MCF 10A (cell line): ENCODE measurements at regions not wholly inside any gene's neighbourhood (a gene's known extent, or its start where the extent isn't known, plus 50 kb on each side); places are given as distances from the start of the nearest gene placed in this dataset.

Source experiments
- BruUV-seq: library from RNA; stranded (reverse); fragments of 400-500 nt; replicated peaks from 2 replicates; lab custom pipeline; 2021; lab: Mats Ljungman, UMichigan
- CTCF ChIA-PET: fragments of 300-600 bp; sonication (Branson Sonifier 250); formaldehyde crosslinking; extraction: SDS; loops from one replicate; lab custom pipeline; 2021; ENCODE audit warnings: antibody characterized with exemption, inconsistent platforms; lab: Yijun Ruan, JAX
- POLR2A ChIA-PET: fragments of 300-600, 350-650 bp; sonication (Branson Sonifier 250); formaldehyde crosslinking; extraction: SDS; loops from one replicate; lab custom pipeline; 2020; ENCODE audit warnings: antibody characterized with exemption, inconsistent platforms; lab: Yijun Ruan, JAX
- DNase-seq: peaks from one replicate; pipeline ENCODE4 v3.0.0-alpha.2; 2018; ENCODE audit not compliant: unreplicated experiment
- H3K27ac Mint-ChIP-seq: one replicate; pipeline ENCODE4 v1.8.0; 2022; ENCODE audit warnings: mild to moderate bottlenecking, low read depth, mixed read lengths; ENCODE audit not compliant: unreplicated experiment
- H3K27me3 Mint-ChIP-seq: one replicate; pipeline ENCODE4 v1.8.0; 2022; ENCODE audit warnings: mixed read lengths; ENCODE audit not compliant: insufficient read depth, unreplicated experiment
- H3K36me3 Mint-ChIP-seq: one replicate; pipeline ENCODE4 v1.8.0; 2022; ENCODE audit warnings: mild to moderate bottlenecking, moderate library complexity, mixed read lengths; ENCODE audit not compliant: insufficient read depth, unreplicated experiment
- H3K4me1 Mint-ChIP-seq: one replicate; pipeline ENCODE4 v1.8.0; 2022; ENCODE audit warnings: mixed read lengths; ENCODE audit not compliant: insufficient read depth, unreplicated experiment
- H3K4me3 Mint-ChIP-seq: one replicate; pipeline ENCODE4 v1.8.0; 2022; ENCODE audit warnings: mild to moderate bottlenecking, moderate library complexity, mixed read lengths; ENCODE audit not compliant: unreplicated experiment
- H3K9me3 Mint-ChIP-seq: one replicate; pipeline ENCODE4 v1.8.0; 2022; ENCODE audit warnings: mixed read lengths; ENCODE audit not compliant: unreplicated experiment
- CTCF ChIP-seq: fragments of 200-600 bp; IDR thresholded peaks from one replicate; pipeline ENCODE4 v1.8.0; 2022; ENCODE audit warnings: antibody characterized with exemption, mild to moderate bottlenecking; ENCODE audit not compliant: unreplicated experiment
- intact Hi-C: fragments of 100-400 bp; cut with micrococcal nuclease; formaldehyde crosslinking; loops from 2 replicates; pipeline ENCODE4 v1.14.1; 2022

DNA sequence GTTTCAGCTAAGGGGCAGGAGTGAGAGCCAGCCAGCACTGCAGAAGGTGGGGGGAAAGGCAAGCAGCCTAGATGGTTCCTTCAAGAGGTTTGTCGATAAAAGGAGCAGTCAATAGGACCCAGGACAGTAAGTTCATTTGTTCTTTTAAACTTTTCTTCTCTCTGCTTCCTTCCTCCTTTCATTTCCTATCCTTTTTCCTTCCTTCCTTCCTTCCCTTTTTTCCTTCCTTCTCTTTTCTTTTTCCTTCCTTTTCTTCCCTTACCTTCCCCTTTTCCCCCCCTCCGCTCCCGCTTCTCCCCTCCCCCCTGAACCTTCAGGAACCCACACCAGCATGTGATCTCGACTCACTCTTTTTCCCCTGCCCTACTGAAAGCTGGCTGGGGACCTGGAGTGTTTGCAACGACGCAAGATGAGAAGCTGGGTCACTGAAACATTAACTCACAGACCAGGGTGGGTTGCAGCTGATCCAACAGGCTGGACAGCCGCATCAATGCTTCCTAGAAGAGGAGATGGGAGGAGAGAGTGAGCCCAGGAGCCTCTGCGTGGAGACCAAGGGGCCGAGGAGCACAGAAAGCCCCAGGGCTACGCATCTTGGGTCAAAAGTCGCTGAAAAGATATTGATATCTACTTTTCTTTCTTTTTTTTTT lies 103.4 kb upstream of the SDK1 start:
- H3K4me3 Mint-ChIP-seq: peak overlapping the region; percentile 13
- ChIA-PET POLR2A (interaction anchor here (0.5 to 0.6 kb wide), 2 partner anchors 425 to 1195 kb away, joined by 3 read pairs; no protein-coding TSS in a partner anchor), CTCF (interaction anchor here (0.6 kb wide), 2 partner anchors 108 to 136 kb away, joined by 3 to 5 read pairs; no protein-coding TSS in a partner anchor)
- H3K36me3 Mint-ChIP-seq: no peaks in the 10 kb centered on the region
- DNase-seq: no peak
- TF ChIP-seq CTCF: no peak
- intact Hi-C loops: no loop called here
- peaks cover 19% of the 10 kb centered on the region for H3K27me3 Mint-ChIP-seq
- peaks cover 14% of the 10 kb centered on the region for H3K4me1 Mint-ChIP-seq
- H3K27ac Mint-ChIP-seq: no peak overlapping the region
- no peaks in the 10 kb centered on the region for H3K9me3 Mint-ChIP-seq
- BruUV-seq: no TSS peak

- Mint-ChIP-seq H3K4me1 (peaks cover 14% of the 10 kb centered on the region), H3K27me3 (peaks cover 19% of the 10 kb centered on the region), H3K4me3 (no peak overlapping the region), H3K36me3 (no peaks in the 10 kb centered on the region), H3K27ac (no peak overlapping the region), H3K9me3 (no peaks in the 10 kb centered on the region)
- BruUV-seq: no TSS peak
- intact Hi-C loops: no loop called here
- DNase-seq: no peak
- TF ChIP-seq CTCF: no peak
- ChIA-PET POLR2A (interaction anchor here (0.5 to 0.6 kb wide), 2 partner anchors 424 to 1194 kb away, joined by 3 read pairs; no protein-coding TSS in a partner anchor), CTCF (interaction anchor here (0.6 kb wide), 2 partner anchors 109 to 137 kb away, joined by 3 to 5 read pairs; no protein-coding TSS in a partner anchor)
Measured at GRCh38 chr7:3198316-3198715, 102.7 kb upstream of the SDK1 start.

- BruUV-seq: no TSS peak
- CTCF ChIA-PET: interaction anchor here (0.6 to 0.8 kb wide), 11 partner anchors 13 to 697 kb away, joined by 3 to 6 read pairs (median 3); no protein-coding TSS in a partner anchor
- POLR2A ChIA-PET: no interaction called here
- Mint-ChIP-seq H3K36me3 (no peaks in the 10 kb centered on the region), H3K9me3 (no peaks in the 10 kb centered on the region), H3K27ac (no peak overlapping the region), H3K27me3 (peaks cover 19% of the 10 kb centered on the region), H3K4me3 (no peak overlapping the region), H3K4me1 (peaks cover 8% of the 10 kb centered on the region)
- DNase-seq: peak; percentile 71
- intact Hi-C loops: loop anchor here (1.0 kb wide), 1 partner anchor 313 kb away; no protein-coding TSS in a partner anchor
- peak; percentile 50 for TF ChIP-seq CTCF
Measured at GRCh38 chr7:3200504-3200903, 100.5 kb upstream of the SDK1 start.

DNA sequence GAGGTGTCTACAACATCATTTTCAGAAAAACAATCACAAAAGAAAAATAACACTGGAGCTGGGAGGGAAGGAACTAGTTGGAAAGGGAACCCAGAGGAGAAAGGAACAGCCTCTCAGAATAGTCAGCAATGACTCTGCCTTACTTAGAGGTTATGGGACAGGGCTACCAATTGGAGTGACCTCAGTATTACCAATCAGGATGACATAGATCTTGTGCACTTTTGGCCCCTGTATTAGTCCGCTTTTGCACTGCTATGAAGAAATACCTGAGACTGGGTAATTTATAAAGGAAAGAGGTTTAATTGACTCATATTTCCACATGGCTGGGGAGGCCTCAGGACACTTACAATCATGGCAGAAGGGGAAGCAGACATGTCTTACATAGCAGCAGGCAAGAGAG lies 99.7 kb upstream of the SDK1 start:
- Mint-ChIP-seq H3K27me3 (peaks cover 19% of the 10 kb centered on the region), H3K4me1 (peaks cover 8% of the 10 kb centered on the region), H3K36me3 (no peaks in the 10 kb centered on the region), H3K9me3 (no peaks in the 10 kb centered on the region), H3K27ac (no peak overlapping the region), H3K4me3 (no peak overlapping the region)
- no peak for DNase-seq
- no peak for TF ChIP-seq CTCF
- BruUV-seq: no TSS peak
- intact Hi-C loops: no loop called here
- ChIA-PET POLR2A (no interaction called here), CTCF (interaction anchor here (0.5 to 0.8 kb wide), 2 partner anchors 12 to 339 kb away, joined by 3 to 5 read pairs; no protein-coding TSS in a partner anchor)
